ENCODE measurements at regions not wholly inside any gene's neighbourhood (a gene's known extent, or its start where the extent isn't known, plus 50 kb on each side); places are given as distances from the start of the nearest gene placed in this dataset.

DNA sequence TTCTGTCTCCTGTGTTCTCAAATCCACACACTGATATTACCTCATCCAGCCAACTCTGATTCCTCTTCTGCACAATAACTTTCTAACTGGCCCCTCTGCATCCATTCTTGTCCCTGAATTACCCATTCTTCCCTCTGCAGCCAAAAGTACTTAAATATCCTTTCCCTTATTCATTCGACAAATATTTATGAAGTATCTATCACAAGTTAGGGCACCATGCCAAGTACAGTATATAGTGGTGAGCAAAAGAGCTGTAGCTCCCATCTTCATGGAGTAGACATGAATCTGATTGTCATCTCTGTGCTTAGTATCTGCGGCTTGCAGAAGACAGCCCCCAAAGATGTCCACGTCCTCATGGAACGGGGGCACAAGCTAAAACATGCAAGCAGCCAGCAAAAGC is 316.8 kb downstream of the SETD4 start:
- ChIA-PET POLR2A (interaction anchor here (0.5 kb wide), 1 partner anchor 1017 kb away, joined by 3 read pairs; no protein-coding TSS in a partner anchor), CTCF (ENCODE audit: unreplicated experiment) (no interaction called here)
- no TSS peak for BruUV-seq (replicated peaks)
- Histone ChIP-seq H3K4me2 (ENCODE audit: low read length) (no peak overlapping the region), H3K27ac (ENCODE audit: low read depth, low read length, poor library complexity, severe bottlenecking) (no peak overlapping the region), H3K4me3 (ENCODE audit: low read depth, low read length, poor library complexity, severe bottlenecking) (no peak overlapping the region), H3K4me1 (ENCODE audit: insufficient read depth, low read length, poor library complexity, severe bottlenecking) (no peaks in the 10 kb centered on the region), H3K9me2 (ENCODE audit: insufficient read depth, low read length) (no peaks in the 10 kb centered on the region), H3K9me3 (ENCODE audit: low read length) (peaks cover 4% of the 10 kb centered on the region; the same call in 1 of the 2 replicates), H2AFZ (ENCODE audit: low read length) (no peak overlapping the region), H3K79me2 (ENCODE audit: insufficient read depth, low read depth, low read length) (no peaks in the 10 kb centered on the region), H4K20me1 (ENCODE audit: insufficient read depth, low read length) (no peaks in the 10 kb centered on the region), H3K36me3 (ENCODE audit: insufficient read depth, low read length) (no peaks in the 10 kb centered on the region)
- intact Hi-C loops (cut with micrococcal nuclease; ENCODE audit: unreplicated experiment): no loop called here
- DNase-seq (ENCODE audit: low spot score): no peak
- TF ChIP-seq, protein P1, sequence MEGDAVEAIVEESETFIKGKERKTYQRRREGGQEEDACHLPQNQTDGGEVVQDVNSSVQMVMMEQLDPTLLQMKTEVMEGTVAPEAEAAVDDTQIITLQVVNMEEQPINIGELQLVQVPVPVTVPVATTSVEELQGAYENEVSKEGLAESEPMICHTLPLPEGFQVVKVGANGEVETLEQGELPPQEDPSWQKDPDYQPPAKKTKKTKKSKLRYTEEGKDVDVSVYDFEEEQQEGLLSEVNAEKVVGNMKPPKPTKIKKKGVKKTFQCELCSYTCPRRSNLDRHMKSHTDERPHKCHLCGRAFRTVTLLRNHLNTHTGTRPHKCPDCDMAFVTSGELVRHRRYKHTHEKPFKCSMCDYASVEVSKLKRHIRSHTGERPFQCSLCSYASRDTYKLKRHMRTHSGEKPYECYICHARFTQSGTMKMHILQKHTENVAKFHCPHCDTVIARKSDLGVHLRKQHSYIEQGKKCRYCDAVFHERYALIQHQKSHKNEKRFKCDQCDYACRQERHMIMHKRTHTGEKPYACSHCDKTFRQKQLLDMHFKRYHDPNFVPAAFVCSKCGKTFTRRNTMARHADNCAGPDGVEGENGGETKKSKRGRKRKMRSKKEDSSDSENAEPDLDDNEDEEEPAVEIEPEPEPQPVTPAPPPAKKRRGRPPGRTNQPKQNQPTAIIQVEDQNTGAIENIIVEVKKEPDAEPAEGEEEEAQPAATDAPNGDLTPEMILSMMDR (conservative IDR thresholded peaks at IDR 0.05; ENCODE audit: low read length): no peak
- TF ChIP-seq EZH2phosphoT487 (IDR thresholded peaks at IDR 0.05; ENCODE audit: borderline replicate concordance, low read depth, low read length): no peak

DNA sequence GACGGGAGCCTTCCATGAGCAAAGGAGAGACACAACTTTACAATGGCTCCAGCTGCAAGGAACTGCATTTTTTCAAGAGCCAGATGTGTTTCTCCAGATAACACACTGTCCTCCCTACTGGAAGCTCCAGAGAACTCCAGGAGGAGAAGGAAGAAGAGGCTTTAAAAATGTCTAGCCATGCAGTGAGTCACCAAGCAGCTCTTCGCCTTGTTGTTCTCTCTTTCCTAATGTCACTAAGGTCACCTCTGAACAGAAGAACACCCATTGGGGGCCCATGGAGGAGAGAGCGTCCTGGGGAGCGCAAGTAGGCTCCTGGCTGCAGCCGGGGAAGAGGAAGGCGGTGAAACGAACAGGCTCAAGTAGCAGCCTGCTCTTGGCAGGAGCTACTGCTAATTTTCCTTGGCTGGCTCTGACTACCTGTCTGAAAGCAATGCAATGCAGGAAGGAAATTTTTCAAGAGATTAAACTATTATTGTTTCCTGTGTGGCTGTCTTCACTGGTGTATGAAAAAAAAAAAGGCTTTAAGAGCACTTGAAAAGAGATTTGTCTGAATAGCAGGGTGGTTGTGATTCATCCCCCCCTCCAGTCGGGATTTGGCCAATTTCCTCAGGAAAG is 321.9 kb downstream of the SETD4 start:
- Histone ChIP-seq H3K9me3 (ENCODE audit: low read length) (peaks cover 4% of the 10 kb centered on the region; the same call in 1 of the 2 replicates), H3K4me1 (ENCODE audit: insufficient read depth, low read length, poor library complexity, severe bottlenecking) (no peaks in the 10 kb centered on the region), H3K4me3 (ENCODE audit: low read depth, low read length, poor library complexity, severe bottlenecking) (no peak overlapping the region), H3K4me2 (ENCODE audit: low read length) (no peak overlapping the region), H3K9me2 (ENCODE audit: insufficient read depth, low read length) (no peaks in the 10 kb centered on the region), H2AFZ (ENCODE audit: low read length) (no peak overlapping the region), H3K79me2 (ENCODE audit: insufficient read depth, low read depth, low read length) (no peaks in the 10 kb centered on the region), H3K36me3 (ENCODE audit: insufficient read depth, low read length) (no peaks in the 10 kb centered on the region), H3K27ac (ENCODE audit: low read depth, low read length, poor library complexity, severe bottlenecking) (no peak overlapping the region), H4K20me1 (ENCODE audit: insufficient read depth, low read length) (no peaks in the 10 kb centered on the region)
- BruUV-seq (replicated peaks): no TSS peak
- ChIA-PET CTCF (ENCODE audit: unreplicated experiment) (no interaction called here), POLR2A (no interaction called here)
- DNase-seq (ENCODE audit: low spot score): no peak
- intact Hi-C loops (cut with micrococcal nuclease; ENCODE audit: unreplicated experiment): no loop called here
- TF ChIP-seq EZH2phosphoT487 (IDR thresholded peaks at IDR 0.05; ENCODE audit: borderline replicate concordance, low read depth, low read length): no peak
- TF ChIP-seq, protein P1 (conservative IDR thresholded peaks at IDR 0.05; ENCODE audit: low read length): no peak

DNA sequence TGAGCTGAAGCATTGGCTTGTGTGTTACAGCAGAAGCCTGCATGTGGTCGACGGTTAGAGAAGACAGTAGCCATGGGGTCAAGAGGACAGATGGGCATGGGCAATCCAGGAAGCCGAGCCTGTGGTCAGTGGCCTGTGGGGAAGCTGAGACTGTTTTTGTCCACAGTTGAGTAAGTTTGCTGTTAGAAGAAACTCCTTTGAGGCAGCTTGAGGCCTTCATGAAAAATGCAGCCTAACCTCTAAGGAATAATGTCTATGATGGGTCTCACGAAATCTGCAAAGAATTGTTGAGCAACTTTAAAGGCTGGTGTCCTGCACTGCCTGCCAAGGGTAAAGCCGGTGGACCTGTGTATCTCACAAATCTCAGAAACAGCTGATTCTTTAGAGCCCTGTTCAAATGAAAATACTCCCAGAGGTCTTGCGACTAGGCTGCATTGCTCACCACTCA is 322.4 kb downstream of the SETD4 start:
- no peak overlapping the region for H3K27ac ChIP-seq (ENCODE audit: low read depth, low read length, poor library complexity, severe bottlenecking)
- H3K9me2 ChIP-seq (ENCODE audit: insufficient read depth, low read length): no peaks in the 10 kb centered on the region
- no peaks in the 10 kb centered on the region for H4K20me1 ChIP-seq (ENCODE audit: insufficient read depth, low read length)
- no peak overlapping the region for H3K4me2 ChIP-seq (ENCODE audit: low read length)
- no peak overlapping the region for H3K4me3 ChIP-seq (ENCODE audit: low read depth, low read length, poor library complexity, severe bottlenecking)
- no peak overlapping the region for H2AFZ ChIP-seq (ENCODE audit: low read length)
- H3K36me3 ChIP-seq (ENCODE audit: insufficient read depth, low read length): no peaks in the 10 kb centered on the region
- POLR2A ChIA-PET: no interaction called here
- H3K9me3 ChIP-seq (ENCODE audit: low read length): peaks cover 4% of the 10 kb centered on the region; the same call in 1 of the 2 replicates
- intact Hi-C loops (cut with micrococcal nuclease; ENCODE audit: unreplicated experiment): no loop called here
- no peak for TF ChIP-seq EZH2phosphoT487 (IDR thresholded peaks at IDR 0.05; ENCODE audit: borderline replicate concordance, low read depth, low read length)
- TF ChIP-seq, protein P1 (conservative IDR thresholded peaks at IDR 0.05; ENCODE audit: low read length): no peak
- H3K79me2 ChIP-seq (ENCODE audit: insufficient read depth, low read depth, low read length): no peaks in the 10 kb centered on the region
- no peaks in the 10 kb centered on the region for H3K4me1 ChIP-seq (ENCODE audit: insufficient read depth, low read length, poor library complexity, severe bottlenecking)
- CTCF ChIA-PET (ENCODE audit: unreplicated experiment): no interaction called here
- no peak for DNase-seq (ENCODE audit: low spot score)
- BruUV-seq (replicated peaks): no TSS peak

Measured in OCI-LY7 (cell line).